ENCODE measurements at regions not wholly inside any gene's neighbourhood (a gene's known extent, or its start where the extent isn't known, plus 50 kb on each side); places are given as distances from the start of the nearest gene placed in this dataset.

- no peak overlapping the region for H3K27ac ChIP-seq (ENCODE audit: extremely low read depth, low read depth, low read length)
- DNase-seq (ENCODE audit: extremely low read depth in 1 of 4, low spot score in 3 of 4) (no peak), ATAC-seq (no peak), FAIRE-seq (no peak)
- no peaks in the 10 kb centered on the region for H3K36me3 ChIP-seq (ENCODE audit: control insufficient read depth, insufficient read depth, low read length)
- H4K20me1 ChIP-seq (replicated peaks; ENCODE audit: control insufficient read depth, insufficient read depth, low read length) = no peaks in the 10 kb centered on the region
- no peak overlapping the region for H3K4me3 ChIP-seq
- no peaks in the 10 kb centered on the region for H3K9me3 ChIP-seq (replicated peaks; ENCODE audit: control insufficient read depth, insufficient read depth, low read depth, low read length)
- CTCF ChIA-PET (ENCODE audit: low intra/inter-chr PET ratio) = no interaction called here
- BruUV-seq (replicated peaks) = no TSS peak
- no peak overlapping the region for H2AFZ ChIP-seq (ENCODE audit: low read depth, low read length)
- no peak overlapping the region for H3K4me2 ChIP-seq (ENCODE audit: insufficient read depth, low read length)
- intact Hi-C loops (cut with micrococcal nuclease) (no loop called here), in situ Hi-C loops (cut with MboI) (no loop called here)
- POLR2A ChIA-PET = no interaction called here
- H3K9me1 ChIP-seq (ENCODE audit: control insufficient read depth, insufficient read depth, low read length) = no peaks in the 10 kb centered on the region
- peaks cover 7 to 14% of the 10 kb centered on the region in 2 experiments; a peak in 4 of 5 replicates for H3K27me3 ChIP-seq (ENCODE audit: control insufficient read depth in 2 of 2, insufficient read depth in 2 of 2, low read length in 2 of 2)
- no peak overlapping the region for H3K9ac ChIP-seq (ENCODE audit: insufficient read depth in 1 of 2, low read depth in 2 of 2, low read length in 2 of 2)
- H3K79me2 ChIP-seq (ENCODE audit: control insufficient read depth, insufficient read depth, low read length) = no peaks in the 10 kb centered on the region
- no peaks in the 10 kb centered on the region for H3K4me1 ChIP-seq (replicated peaks in 1 of 2; ENCODE audit: control insufficient read depth in 2 of 2, insufficient read depth in 2 of 2, low read length in 2 of 2)
- TF ChIP-seq ZNF384 (IDR thresholded peaks at IDR 0.05; ENCODE audit: low read depth, low read length) = no peak
- TF ChIP-seq BRD9 (IDR thresholded peaks at IDR 0.05; ENCODE audit: low read depth, partially characterized antibody) = no peak
- no peak for TF ChIP-seq KLF13 (tag; IDR thresholded peaks at IDR 0.05; ENCODE audit: borderline replicate concordance, low read depth)
- TF ChIP-seq ZBTB26 (CRISPR knock-in tag; IDR thresholded peaks at IDR 0.05) = no peak
- no peak for TF ChIP-seq TCF7 (IDR thresholded peaks at IDR 0.05; ENCODE audit: borderline replicate concordance)
- no peak for TF ChIP-seq CTCF (IDR thresholded peaks at IDR 0.05 in 2 of 3, conservative IDR thresholded peaks at IDR 0.05 in 1 of 3; ENCODE audit: insufficient read depth in 2 of 3, low read depth in 1 of 3, low read length in 3 of 3)
- TF ChIP-seq POLR3G (IDR thresholded peaks at IDR 0.05; ENCODE audit: extremely low read depth, insufficient read length, insufficient replicate concordance) = no peak
- TF ChIP-seq VEZF1 (CRISPR knock-in tag; IDR thresholded peaks at IDR 0.05) = no peak
- no peak for TF ChIP-seq MTA3 (IDR thresholded peaks at IDR 0.05; ENCODE audit: borderline replicate concordance)
- TF ChIP-seq BCLAF1 (IDR thresholded peaks at IDR 0.05; ENCODE audit: borderline replicate concordance in 1 of 2, control insufficient read depth in 1 of 2, low read depth in 2 of 2, low read length in 1 of 2) = no peak
- no peak for TF ChIP-seq DEAF1 (CRISPR knock-in tag; IDR thresholded peaks at IDR 0.05)
Observed at GRCh38 chr7:116331020-116331419, 120.7 kb downstream of the TES start.

All from K562 (cell line).